ENCODE measurements at regions not wholly inside any gene's neighbourhood (a gene's known extent, or its start where the extent isn't known, plus 50 kb on each side); places are given as distances from the start of the nearest gene placed in this dataset.
A peak's percentile ranks its signal among the peaks of the same experiment; 100 is the strongest.

- H2AK5ac ChIP-seq (ENCODE audit: low read length) = no peak overlapping the region
- no peak overlapping the region for H3K27ac ChIP-seq (ENCODE audit: low read depth, low read length)
- no peak overlapping the region for H3K4ac ChIP-seq (ENCODE audit: low read depth, low read length)
- H3K36me3 ChIP-seq (ENCODE audit: control insufficient read depth, insufficient read depth, low read length) = no peaks in the 10 kb centered on the region
- no peak for DNase-seq
- H2BK5ac ChIP-seq (ENCODE audit: low read length) = no peak overlapping the region
- no peak overlapping the region for H3K23ac ChIP-seq (ENCODE audit: low read length)
- H2BK120ac ChIP-seq (ENCODE audit: low read depth, low read length) = no peak overlapping the region
- peak overlapping the region; percentile 38 for H3K56ac ChIP-seq (ENCODE audit: low read length)
- H3K4me2 ChIP-seq (ENCODE audit: low read length) = no peak overlapping the region
- no peak overlapping the region for H2BK15ac ChIP-seq (replicated peaks; ENCODE audit: low read depth)
- H3K27me3 ChIP-seq (ENCODE audit: insufficient read depth, low read length, poor library complexity) = no peaks in the 10 kb centered on the region
- no peak overlapping the region for H3K9ac ChIP-seq (ENCODE audit: low read length)
- no peaks in the 10 kb centered on the region for H3K79me1 ChIP-seq (ENCODE audit: low read length)
- H3K4me3 ChIP-seq (ENCODE audit: low read length) = no peak overlapping the region
- WGBS (ENCODE audit: extremely low coverage, insufficient coverage, low lambda C conversion rate) = no CpG with 5 or more reads among the region's 7 CpGs
- no peaks in the 10 kb centered on the region for H3K79me2 ChIP-seq (ENCODE audit: control insufficient read depth, insufficient read depth, low read length)
- no peak overlapping the region for H4K5ac ChIP-seq (ENCODE audit: low read length)
- peak overlapping the region; percentile 56 for H3K18ac ChIP-seq (ENCODE audit: low read length)
- H3K4me1 ChIP-seq (ENCODE audit: control insufficient read depth, low read depth, low read length) = peaks cover 6% of the 10 kb centered on the region
- H4K8ac ChIP-seq (ENCODE audit: low read depth, low read length) = no peak overlapping the region
These were observed 303.0 kb upstream of the MSX2 start for GRCh38 chr5:174421408-174421805.

- H4K8ac ChIP-seq (ENCODE audit: low read depth, low read length) = no peak overlapping the region
- no peaks in the 10 kb centered on the region for H3K36me3 ChIP-seq (ENCODE audit: control insufficient read depth, insufficient read depth, low read length)
- H3K79me1 ChIP-seq (ENCODE audit: low read length) = no peaks in the 10 kb centered on the region
- no peak overlapping the region for H3K23ac ChIP-seq (ENCODE audit: low read length)
- H2BK120ac ChIP-seq (ENCODE audit: low read depth, low read length) = no peak overlapping the region
- no peak overlapping the region for H3K4me2 ChIP-seq (ENCODE audit: low read length)
- H3K27me3 ChIP-seq (ENCODE audit: insufficient read depth, low read length, poor library complexity) = no peaks in the 10 kb centered on the region
- H2AK5ac ChIP-seq (ENCODE audit: low read length) = peak overlapping the region; percentile 49
- H3K9ac ChIP-seq (ENCODE audit: low read length) = no peak overlapping the region
- H3K4me1 ChIP-seq (ENCODE audit: control insufficient read depth, low read depth, low read length) = peaks cover 6% of the 10 kb centered on the region
- peak overlapping the region; percentile 46 for H3K56ac ChIP-seq (ENCODE audit: low read length)
- H3K4ac ChIP-seq (ENCODE audit: low read depth, low read length) = no peak overlapping the region
- no peaks in the 10 kb centered on the region for H3K79me2 ChIP-seq (ENCODE audit: control insufficient read depth, insufficient read depth, low read length)
- no CpG with 5 or more reads among the region's 11 CpGs for WGBS (ENCODE audit: extremely low coverage, insufficient coverage, low lambda C conversion rate)
- H2BK5ac ChIP-seq (ENCODE audit: low read length) = no peak overlapping the region
- H2BK15ac ChIP-seq (replicated peaks; ENCODE audit: low read depth) = no peak overlapping the region
- no peak overlapping the region for H4K5ac ChIP-seq (ENCODE audit: low read length)
- no peak overlapping the region for H3K4me3 ChIP-seq (ENCODE audit: low read length)
- H3K27ac ChIP-seq (ENCODE audit: low read depth, low read length) = no peak overlapping the region
- no peak for DNase-seq
- peak overlapping the region; percentile 1 for H3K18ac ChIP-seq (ENCODE audit: low read length)
These were observed 300.8 kb upstream of the MSX2 start for GRCh38 chr5:174423558-174423957.

- no peaks in the 10 kb centered on the region for H3K36me3 ChIP-seq (ENCODE audit: control insufficient read depth, insufficient read depth, low read length)
- H3K27me3 ChIP-seq (ENCODE audit: insufficient read depth, low read length, poor library complexity) = no peaks in the 10 kb centered on the region
- no peak overlapping the region for H3K23ac ChIP-seq (ENCODE audit: low read length)
- H4K5ac ChIP-seq (ENCODE audit: low read length) = no peak overlapping the region
- no peaks in the 10 kb centered on the region for H3K79me1 ChIP-seq (ENCODE audit: low read length)
- H3K56ac ChIP-seq (ENCODE audit: low read length) = no peak overlapping the region
- no peaks in the 10 kb centered on the region for H3K79me2 ChIP-seq (ENCODE audit: control insufficient read depth, insufficient read depth, low read length)
- no peak for DNase-seq
- no peak overlapping the region for H2AK5ac ChIP-seq (ENCODE audit: low read length)
- H3K4me1 ChIP-seq (ENCODE audit: control insufficient read depth, low read depth, low read length) = peaks cover 6% of the 10 kb centered on the region
- H3K18ac ChIP-seq (ENCODE audit: low read length) = peak overlapping the region; percentile 68
- no CpG with 5 or more reads among the region's 8 CpGs for WGBS (ENCODE audit: extremely low coverage, insufficient coverage, low lambda C conversion rate)
- H2BK120ac ChIP-seq (ENCODE audit: low read depth, low read length) = no peak overlapping the region
- no peak overlapping the region for H2BK15ac ChIP-seq (replicated peaks; ENCODE audit: low read depth)
- no peak overlapping the region for H3K27ac ChIP-seq (ENCODE audit: low read depth, low read length)
- no peak overlapping the region for H3K9ac ChIP-seq (ENCODE audit: low read length)
- no peak overlapping the region for H3K4me2 ChIP-seq (ENCODE audit: low read length)
- no peak overlapping the region for H3K4me3 ChIP-seq (ENCODE audit: low read length)
- no peak overlapping the region for H4K8ac ChIP-seq (ENCODE audit: low read depth, low read length)
- no peak overlapping the region for H2BK5ac ChIP-seq (ENCODE audit: low read length)
- H3K4ac ChIP-seq (ENCODE audit: low read depth, low read length) = peak overlapping the region; percentile 95
These were observed 299.9 kb upstream of the MSX2 start for GRCh38 chr5:174424219-174425053.

GRCh38 chr5:174425271-174425963, 299.0 kb upstream of the MSX2 start:
- DNase-seq = peak; percentile 19

GRCh38 chr5:174425964-174426290, 298.5 kb upstream of the MSX2 start:
- no peaks in the 10 kb centered on the region for H3K27me3 ChIP-seq (ENCODE audit: insufficient read depth, low read length, poor library complexity)
- no CpG with 5 or more reads among the region's 5 CpGs for WGBS (ENCODE audit: extremely low coverage, insufficient coverage, low lambda C conversion rate)

More at GRCh38 chr5:174425271-174425963, 299.0 kb upstream of the MSX2 start:
- no peak overlapping the region for H4K8ac ChIP-seq (ENCODE audit: low read depth, low read length)
- peak overlapping the region; percentile 0 for H2BK120ac ChIP-seq (ENCODE audit: low read depth, low read length)
- no peak overlapping the region for H3K4me3 ChIP-seq (ENCODE audit: low read length)
- no peak overlapping the region for H2BK15ac ChIP-seq (replicated peaks; ENCODE audit: low read depth)
- peak overlapping the region; percentile 7 for H3K18ac ChIP-seq (ENCODE audit: low read length)
- H3K23ac ChIP-seq (ENCODE audit: low read length) = no peak overlapping the region
- no peaks in the 10 kb centered on the region for H3K79me2 ChIP-seq (ENCODE audit: control insufficient read depth, insufficient read depth, low read length)
- peak overlapping the region; percentile 26 for H3K9ac ChIP-seq (ENCODE audit: low read length)
- peaks cover 6% of the 10 kb centered on the region for H3K4me1 ChIP-seq (ENCODE audit: control insufficient read depth, low read depth, low read length)
- no CpG with 5 or more reads among the region's 6 CpGs for WGBS (ENCODE audit: extremely low coverage, insufficient coverage, low lambda C conversion rate)
- no peaks in the 10 kb centered on the region for H3K36me3 ChIP-seq (ENCODE audit: control insufficient read depth, insufficient read depth, low read length)
- H3K27ac ChIP-seq (ENCODE audit: low read depth, low read length) = peak overlapping the region; percentile 30
- no peak overlapping the region for H4K5ac ChIP-seq (ENCODE audit: low read length)
- no peak overlapping the region for H3K4me2 ChIP-seq (ENCODE audit: low read length)
- no peaks in the 10 kb centered on the region for H3K27me3 ChIP-seq (ENCODE audit: insufficient read depth, low read length, poor library complexity)
- peak overlapping the region; percentile 81 for H2BK5ac ChIP-seq (ENCODE audit: low read length)
- peak overlapping the region; percentile 74 for H3K56ac ChIP-seq (ENCODE audit: low read length)
- H2AK5ac ChIP-seq (ENCODE audit: low read length) = peak overlapping the region; percentile 31
- H3K79me1 ChIP-seq (ENCODE audit: low read length) = no peaks in the 10 kb centered on the region
- peak overlapping the region; percentile 66 for H3K4ac ChIP-seq (ENCODE audit: low read depth, low read length)

More at GRCh38 chr5:174425964-174426290, 298.5 kb upstream of the MSX2 start:
- H3K79me1 ChIP-seq (ENCODE audit: low read length) = no peaks in the 10 kb centered on the region
- no peak overlapping the region for H3K4me2 ChIP-seq (ENCODE audit: low read length)
- peak; percentile 91 for DNase-seq
- H3K27ac ChIP-seq (ENCODE audit: low read depth, low read length) = peak overlapping the region; percentile 65
- H3K36me3 ChIP-seq (ENCODE audit: control insufficient read depth, insufficient read depth, low read length) = no peaks in the 10 kb centered on the region
- H3K4ac ChIP-seq (ENCODE audit: low read depth, low read length) = peak overlapping the region; percentile 1
- no peak overlapping the region for H4K8ac ChIP-seq (ENCODE audit: low read depth, low read length)
- no peaks in the 10 kb centered on the region for H3K79me2 ChIP-seq (ENCODE audit: control insufficient read depth, insufficient read depth, low read length)
- H2BK5ac ChIP-seq (ENCODE audit: low read length) = peak overlapping the region; percentile 81
- peak overlapping the region; percentile 7 for H3K18ac ChIP-seq (ENCODE audit: low read length)
- no peak overlapping the region for H4K5ac ChIP-seq (ENCODE audit: low read length)
- H3K4me3 ChIP-seq (ENCODE audit: low read length) = no peak overlapping the region
- no peak overlapping the region for H2AK5ac ChIP-seq (ENCODE audit: low read length)
- peaks cover 6% of the 10 kb centered on the region for H3K4me1 ChIP-seq (ENCODE audit: control insufficient read depth, low read depth, low read length)
- no peak overlapping the region for H3K9ac ChIP-seq (ENCODE audit: low read length)
- peak overlapping the region; percentile 74 for H3K56ac ChIP-seq (ENCODE audit: low read length)
- peak overlapping the region; percentile 0 for H2BK120ac ChIP-seq (ENCODE audit: low read depth, low read length)
- no peak overlapping the region for H2BK15ac ChIP-seq (replicated peaks; ENCODE audit: low read depth)
- no peak overlapping the region for H3K23ac ChIP-seq (ENCODE audit: low read length)
